ENCODE measurements at regions not wholly inside any gene's neighbourhood (a gene's known extent, or its start where the extent isn't known, plus 50 kb on each side); places are given as distances from the start of the nearest gene placed in this dataset.
"Not testable (repeated sequence)": the region's sequence is repeated elsewhere in the genome, so short reads cannot be mapped to it uniquely, and the experiment has no call there.

DNA sequence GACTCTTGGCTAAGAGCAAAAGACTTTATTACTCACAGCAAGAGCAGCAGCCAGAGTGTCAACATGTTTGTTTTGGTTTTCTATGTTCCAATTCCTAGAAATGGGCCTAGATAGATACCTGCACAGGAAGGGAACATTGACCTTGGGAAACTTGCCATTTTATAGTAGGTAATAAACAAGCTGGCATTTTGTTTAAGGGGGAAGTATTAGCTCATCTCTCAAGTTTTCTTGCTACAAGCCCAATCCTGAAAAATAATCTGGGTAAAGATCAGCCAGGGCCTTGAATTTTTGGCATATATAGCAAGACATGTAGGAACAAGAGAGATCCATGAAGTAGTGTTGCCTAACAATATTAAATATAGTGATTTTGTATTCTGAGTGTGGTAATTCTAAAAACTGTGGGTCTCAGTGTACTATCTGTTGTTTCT, 51.4 kb upstream of the RGL1 start:
- no peak for DNase-seq
- POLR2A ChIA-PET: no interaction called here
- Mint-ChIP-seq H3K4me1 (peaks cover 0 to 1% (median 0%) of the 10 kb centered on the region in 4 donors), H3K9me3 (peaks cover 8 to 47% (median 32%) of the 10 kb centered on the region in 9 donors), H3K27ac (no peak overlapping the region), H3K27me3 (peaks cover 0 to 1% (median 0%) of the 10 kb centered on the region in 5 donors), H3K4me3 (no peak overlapping the region), H3K36me3 (peaks cover 23 to 47% (median 36%) of the 10 kb centered on the region in 3 donors)
- ATAC-seq: no peak

GRCh38 chr1:183744132-183744913, 60.6 kb upstream of the RGL1 start:
- peaks cover 0 to 34% (median 17%) of the 10 kb centered on the region in 9 donors for H3K9me3 Mint-ChIP-seq

GRCh38 chr1:183742355-183742754, 62.6 kb upstream of the RGL1 start:
- Mint-ChIP-seq H3K36me3 (peaks cover 13 to 23% (median 18%) of the 10 kb centered on the region in 3 donors), H3K4me3 (no peak overlapping the region), H3K9me3 (peaks cover 0 to 19% (median 5%) of the 10 kb centered on the region in 9 donors), H3K27ac (no peak overlapping the region), H3K4me1 (no peaks in the 10 kb centered on the region), H3K27me3 (no peaks in the 10 kb centered on the region)
- no peak for DNase-seq
- POLR2A ChIA-PET: no interaction called here
- no peak for ATAC-seq

More at GRCh38 chr1:183744132-183744913, 60.6 kb upstream of the RGL1 start:
- no peaks in the 10 kb centered on the region for H3K27me3 Mint-ChIP-seq
- H3K4me1 Mint-ChIP-seq: no peaks in the 10 kb centered on the region
- POLR2A ChIA-PET: interaction anchor here (0.7 kb wide), 1 partner anchor 11 kb away, joined by 3 read pairs; no protein-coding TSS in a partner anchor
- H3K36me3 Mint-ChIP-seq: peaks cover 26 to 37% (median 27%) of the 10 kb centered on the region in 3 donors
- H3K4me3 Mint-ChIP-seq: no peak overlapping the region
- ATAC-seq (no peak), DNase-seq (no peak)
- no peak overlapping the region for H3K27ac Mint-ChIP-seq

DNA sequence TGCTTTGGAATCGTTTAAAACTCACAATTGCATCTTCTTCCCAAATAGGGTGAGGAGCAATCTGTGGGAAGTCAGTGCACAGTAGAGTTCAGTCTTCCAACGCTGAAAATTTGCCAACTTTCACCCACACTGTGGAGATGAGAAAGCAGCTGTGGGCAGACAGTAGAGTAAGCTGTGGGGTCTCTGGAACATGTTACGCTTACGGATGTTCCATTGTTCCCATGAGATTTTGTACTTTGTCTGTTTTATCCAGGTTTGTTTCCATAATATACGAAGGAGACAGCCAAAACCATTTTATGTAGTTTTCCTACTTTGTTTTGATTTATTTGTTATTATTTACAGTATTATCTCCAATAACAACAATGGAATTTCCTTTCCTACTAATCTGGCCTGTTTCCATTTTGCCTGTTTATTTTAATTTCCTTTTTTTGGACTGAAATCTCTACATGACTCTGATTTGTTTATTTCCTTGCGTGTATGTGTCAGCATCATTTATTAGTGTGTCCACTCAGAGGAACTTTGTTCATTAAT, 65.1 kb upstream of the RGL1 start:
- DNase-seq (no peak), ATAC-seq (no peak)
- no peak overlapping the region for H3K27ac Mint-ChIP-seq
- no peak overlapping the region for H3K4me3 Mint-ChIP-seq
- H3K27me3 Mint-ChIP-seq: no peaks in the 10 kb centered on the region
- POLR2A ChIA-PET: no interaction called here
- H3K9me3 Mint-ChIP-seq: peaks cover 0 to 19% (median 5%) of the 10 kb centered on the region in 9 donors
- no peaks in the 10 kb centered on the region for H3K4me1 Mint-ChIP-seq
- H3K36me3 Mint-ChIP-seq: peaks cover 13 to 19% (median 13%) of the 10 kb centered on the region in 3 donors

GRCh38 chr1:183739082-183739481, 65.8 kb upstream of the RGL1 start:
- H3K27me3 Mint-ChIP-seq: no peaks in the 10 kb centered on the region

GRCh38 chr1:183737916-183738315, 67.0 kb upstream of the RGL1 start:
- ATAC-seq, H3K36me3 Mint-ChIP-seq, DNase-seq, H3K4me1 Mint-ChIP-seq, H3K9me3 Mint-ChIP-seq, POLR2A ChIA-PET, H3K27ac Mint-ChIP-seq, H3K27me3 Mint-ChIP-seq, H3K4me3 Mint-ChIP-seq: not testable (repeated sequence)

More at GRCh38 chr1:183739082-183739481, 65.8 kb upstream of the RGL1 start:
- no peaks in the 10 kb centered on the region for H3K4me1 Mint-ChIP-seq
- peaks cover 13 to 18% (median 13%) of the 10 kb centered on the region in 3 donors for H3K36me3 Mint-ChIP-seq
- no peak overlapping the region for H3K4me3 Mint-ChIP-seq
- POLR2A ChIA-PET: no interaction called here
- H3K27ac Mint-ChIP-seq: no peak overlapping the region
- DNase-seq (no peak), ATAC-seq (no peak)
- H3K9me3 Mint-ChIP-seq: peaks cover 0 to 19% (median 5%) of the 10 kb centered on the region in 9 donors

DNA sequence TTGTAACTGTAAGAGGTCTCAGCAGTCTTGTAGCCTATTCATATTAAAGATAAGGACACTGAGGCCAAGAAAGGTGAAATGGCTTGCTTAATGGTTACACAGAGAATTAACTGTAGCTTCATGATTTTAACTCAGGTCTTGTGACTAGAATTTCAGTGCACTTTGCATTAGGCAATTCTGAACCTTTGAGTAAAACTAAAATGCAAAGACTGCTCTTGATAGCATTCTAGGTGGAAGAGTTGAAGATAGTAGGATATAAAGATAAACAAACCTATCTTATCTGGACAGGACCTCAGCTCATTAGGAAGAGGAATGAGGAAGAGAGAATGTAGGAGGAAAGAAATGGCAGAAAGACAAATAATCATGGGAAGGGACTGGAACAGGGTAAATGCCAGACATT, 68.6 kb upstream of the RGL1 start:
- Mint-ChIP-seq H3K36me3 (no peaks in the 10 kb centered on the region), H3K9me3 (no peaks in the 10 kb centered on the region), H3K4me1 (no peaks in the 10 kb centered on the region), H3K27ac (no peak overlapping the region), H3K27me3 (no peaks in the 10 kb centered on the region), H3K4me3 (no peak overlapping the region)
- no peak for ATAC-seq
- no peak for DNase-seq
- POLR2A ChIA-PET: no interaction called here

DNA sequence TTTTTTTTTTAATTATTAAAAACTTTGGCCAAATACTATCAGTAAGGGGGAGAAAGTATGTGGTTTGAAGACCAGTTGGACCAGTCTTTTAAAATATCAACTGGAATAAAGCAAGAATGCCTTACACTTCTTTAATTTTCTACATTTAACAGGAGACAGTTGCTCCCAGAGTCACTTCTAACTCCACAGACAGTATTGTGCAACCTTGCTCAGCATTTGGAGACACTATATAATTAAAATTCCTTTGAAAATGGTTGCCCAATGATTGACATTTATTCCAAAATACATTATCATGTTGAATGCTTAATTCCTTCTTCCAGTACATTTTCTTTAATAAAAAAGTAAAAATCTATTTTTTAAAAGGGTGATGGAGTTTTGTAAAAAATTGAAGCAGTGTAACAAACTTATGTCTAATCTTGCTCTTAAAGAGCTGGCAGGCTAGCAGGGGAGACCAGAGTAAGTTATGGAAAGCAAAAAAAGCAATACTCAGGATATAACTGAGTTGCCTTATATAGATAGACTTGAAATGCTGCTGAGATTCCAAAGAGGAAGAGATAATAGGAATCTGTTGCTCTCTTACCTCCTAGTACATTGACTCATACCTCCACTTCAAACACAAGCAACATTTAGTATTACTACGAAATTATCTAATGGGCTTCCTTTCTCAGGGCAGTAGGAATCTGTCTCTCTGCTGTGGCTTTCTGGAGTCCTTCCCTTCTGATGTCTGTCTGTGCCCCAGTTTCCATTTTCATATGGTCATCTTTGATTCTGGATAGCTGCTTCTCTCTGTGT, 69.7 kb upstream of the RGL1 start:
- Mint-ChIP-seq H3K27me3 (no peaks in the 10 kb centered on the region), H3K4me3 (no peak overlapping the region), H3K27ac (no peak overlapping the region), H3K9me3 (no peaks in the 10 kb centered on the region), H3K4me1 (no peaks in the 10 kb centered on the region), H3K36me3 (no peaks in the 10 kb centered on the region)
- POLR2A ChIA-PET: no interaction called here
- DNase-seq (no peak), ATAC-seq (no peak)

GRCh38 chr1:183734543-183735036, 70.3 kb upstream of the RGL1 start:
- no peak overlapping the region for H3K27ac Mint-ChIP-seq
- POLR2A ChIA-PET: no interaction called here
- no peaks in the 10 kb centered on the region for H3K27me3 Mint-ChIP-seq
- no peaks in the 10 kb centered on the region for H3K4me1 Mint-ChIP-seq
- DNase-seq (no peak), ATAC-seq (no peak)
- H3K9me3 Mint-ChIP-seq: no peaks in the 10 kb centered on the region
- no peak overlapping the region for H3K4me3 Mint-ChIP-seq
- no peaks in the 10 kb centered on the region for H3K36me3 Mint-ChIP-seq

DNA sequence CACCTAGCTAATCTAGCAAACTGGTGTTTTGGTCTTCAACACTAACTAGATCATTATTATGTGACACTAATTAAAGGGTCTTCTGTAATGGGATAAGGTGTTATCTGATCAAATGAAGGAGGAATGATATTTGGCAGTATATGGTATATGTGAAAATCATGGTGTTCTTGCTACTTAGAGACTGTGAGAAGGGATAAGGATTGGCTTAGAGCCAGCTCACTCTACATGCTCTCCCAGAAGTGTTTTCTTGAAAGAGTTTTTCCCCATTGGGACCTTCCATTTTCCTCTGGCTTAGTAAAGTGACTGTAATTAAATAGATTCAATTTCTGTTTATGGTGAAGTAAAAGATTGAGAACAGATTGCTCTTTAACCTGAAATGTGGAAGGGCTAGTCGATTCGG, 71.2 kb upstream of the RGL1 start:
- H3K4me1 Mint-ChIP-seq: no peaks in the 10 kb centered on the region
- no peaks in the 10 kb centered on the region for H3K36me3 Mint-ChIP-seq
- ATAC-seq (no peak), DNase-seq (no peak)
- H3K9me3 Mint-ChIP-seq: peaks cover 0 to 2% (median 0%) of the 10 kb centered on the region in 9 donors
- H3K27ac Mint-ChIP-seq: no peak overlapping the region
- no peak overlapping the region for H3K4me3 Mint-ChIP-seq
- H3K27me3 Mint-ChIP-seq: no peaks in the 10 kb centered on the region
- POLR2A ChIA-PET: interaction anchor here (0.5 kb wide), 1 partner anchor 10 kb away, joined by 3 read pairs; no protein-coding TSS in a partner anchor

- Mint-ChIP-seq H3K4me3 (no peak overlapping the region), H3K27me3 (peaks cover 0 to 2% (median 0%) of the 10 kb centered on the region in 5 donors), H3K36me3 (peaks cover 0 to 3% (median 2%) of the 10 kb centered on the region in 3 donors), H3K4me1 (no peaks in the 10 kb centered on the region), H3K27ac (no peak overlapping the region), H3K9me3 (peaks cover 0 to 3% (median 0%) of the 10 kb centered on the region in 9 donors)
- POLR2A ChIA-PET: no interaction called here
- ATAC-seq (no peak), DNase-seq (no peak)
Measured at GRCh38 chr1:183732236-183732880, 72.6 kb upstream of the RGL1 start.

GRCh38 chr1:183730886-183731573, 73.9 kb upstream of the RGL1 start:
- ATAC-seq (no peak), DNase-seq (no peak)
- POLR2A ChIA-PET: interaction anchor here (0.6 kb wide), 1 partner anchor 65 kb away, joined by 3 read pairs; no protein-coding TSS in a partner anchor
- H3K36me3 Mint-ChIP-seq: peaks cover 0 to 5% (median 5%) of the 10 kb centered on the region in 3 donors
- no peaks in the 10 kb centered on the region for H3K4me1 Mint-ChIP-seq
- no peak overlapping the region for H3K27ac Mint-ChIP-seq
- H3K27me3 Mint-ChIP-seq: peaks cover 0 to 3% (median 0%) of the 10 kb centered on the region in 5 donors
- no peak overlapping the region for H3K4me3 Mint-ChIP-seq
- H3K9me3 Mint-ChIP-seq: peaks cover 0 to 5% (median 0%) of the 10 kb centered on the region in 9 donors

All from naive thymus-derived CD8-positive, alpha-beta T cell (primary cell).